ENCODE measurements at regions not wholly inside any gene's neighbourhood (a gene's known extent, or its start where the extent isn't known, plus 50 kb on each side); places are given as distances from the start of the nearest gene placed in this dataset.

GRCh38 chr11:64501500-64502427, 54.0 kb upstream of the SLC22A11 start:
- no peak for DNase-seq

GRCh38 chr11:64502634-64503033, 53.1 kb upstream of the SLC22A11 start:
- DNase-seq, result no peak

- no peak for DNase-seq
Measured at GRCh38 chr11:64503186-64503753, 52.5 kb upstream of the SLC22A11 start.

GRCh38 chr11:64504999-64505398, 50.7 kb upstream of the SLC22A11 start:
- no peak for DNase-seq

Data from kidney glomerular epithelial cell (primary cell).